ENCODE measurements at regions not wholly inside any gene's neighbourhood (a gene's known extent, or its start where the extent isn't known, plus 50 kb on each side); places are given as distances from the start of the nearest gene placed in this dataset.
"Not testable (repeated sequence)": the region's sequence is repeated elsewhere in the genome, so short reads cannot be mapped to it uniquely, and the experiment has no call there.

- H4K20me1 ChIP-seq (ENCODE audit: control insufficient read depth, insufficient read depth, low read length, poor library complexity, severe bottlenecking); H3K27ac ChIP-seq (ENCODE audit: low read length in 2 of 2); H3K36me3 ChIP-seq (replicated peaks in 1 of 2; ENCODE audit: control extremely low read depth in 1 of 2, control insufficient read depth in 1 of 2, extremely low read depth in 1 of 2, insufficient read depth in 2 of 2, low read length in 1 of 2); POLR2A ChIA-PET; H3K4me2 ChIP-seq (replicated peaks; ENCODE audit: low read depth, low read length, poor library complexity, severe bottlenecking); H2AFZ ChIP-seq (ENCODE audit: insufficient read depth, low read depth, low read length, poor library complexity, severe bottlenecking); H3K4me1 ChIP-seq (ENCODE audit: control insufficient read depth in 2 of 2, insufficient read depth in 2 of 2, low read length in 2 of 2); H3K27me3 ChIP-seq (replicated peaks in 1 of 4; ENCODE audit: control extremely low read depth in 1 of 4, control insufficient read depth in 3 of 4, insufficient read depth in 4 of 4, low read length in 3 of 4); CTCF ChIA-PET; ATAC-seq (ENCODE audit: low read depth); H3K79me2 ChIP-seq (ENCODE audit: control insufficient read depth, insufficient read depth, low read length); H3K9ac ChIP-seq (ENCODE audit: low read length); intact Hi-C loops (cut with micrococcal nuclease); H3K9me3 ChIP-seq (ENCODE audit: control extremely low read depth in 1 of 3, control insufficient read depth in 2 of 3, insufficient read depth in 1 of 3, low read length in 2 of 3); H3K4me3 Mint-ChIP-seq; H3K9me3 Mint-ChIP-seq (ENCODE audit: insufficient read depth); H3K27ac Mint-ChIP-seq; H3K27me3 Mint-ChIP-seq; DNase-seq; H3K4me3 ChIP-seq (ENCODE audit: control extremely low read depth in 1 of 5, extremely low read depth in 1 of 5, insufficient read depth in 1 of 5, low read depth in 2 of 5, low read length in 4 of 5); H3K4me1 Mint-ChIP-seq: not testable (repeated sequence)
- WGBS (ENCODE audit: insufficient coverage), result no CpG with 5 or more reads among the region's 3 CpGs
These were observed 163.9 kb upstream of the NBPF9 start for GRCh38 chr1:149267287-149267686.

- H3K27ac ChIP-seq (ENCODE audit: low read length in 2 of 2); H3K36me3 ChIP-seq (replicated peaks in 1 of 2; ENCODE audit: control extremely low read depth in 1 of 2, control insufficient read depth in 1 of 2, extremely low read depth in 1 of 2, insufficient read depth in 2 of 2, low read length in 1 of 2); H3K4me3 Mint-ChIP-seq; POLR2A ChIA-PET; H3K27ac Mint-ChIP-seq; H3K27me3 Mint-ChIP-seq; H3K4me1 Mint-ChIP-seq; H3K4me2 ChIP-seq (replicated peaks; ENCODE audit: low read depth, low read length, poor library complexity, severe bottlenecking); H3K9me3 ChIP-seq (ENCODE audit: control extremely low read depth in 1 of 3, control insufficient read depth in 2 of 3, insufficient read depth in 1 of 3, low read length in 2 of 3); H4K20me1 ChIP-seq (ENCODE audit: control insufficient read depth, insufficient read depth, low read length, poor library complexity, severe bottlenecking); H3K9ac ChIP-seq (ENCODE audit: low read length); H3K27me3 ChIP-seq (replicated peaks in 1 of 4; ENCODE audit: control extremely low read depth in 1 of 4, control insufficient read depth in 3 of 4, insufficient read depth in 4 of 4, low read length in 3 of 4); ATAC-seq (ENCODE audit: low read depth); H2AFZ ChIP-seq (ENCODE audit: insufficient read depth, low read depth, low read length, poor library complexity, severe bottlenecking); H3K9me3 Mint-ChIP-seq (ENCODE audit: insufficient read depth); H3K4me1 ChIP-seq (ENCODE audit: control insufficient read depth in 2 of 2, insufficient read depth in 2 of 2, low read length in 2 of 2); intact Hi-C loops (cut with micrococcal nuclease); H3K79me2 ChIP-seq (ENCODE audit: control insufficient read depth, insufficient read depth, low read length); DNase-seq; CTCF ChIA-PET; H3K4me3 ChIP-seq (ENCODE audit: control extremely low read depth in 1 of 5, extremely low read depth in 1 of 5, insufficient read depth in 1 of 5, low read depth in 2 of 5, low read length in 4 of 5): not testable (repeated sequence)
- WGBS (ENCODE audit: insufficient coverage), result no CpG with 5 or more reads among the region's 6 CpGs
These were observed 165.8 kb upstream of the NBPF9 start for GRCh38 chr1:149269001-149269702.

DNA sequence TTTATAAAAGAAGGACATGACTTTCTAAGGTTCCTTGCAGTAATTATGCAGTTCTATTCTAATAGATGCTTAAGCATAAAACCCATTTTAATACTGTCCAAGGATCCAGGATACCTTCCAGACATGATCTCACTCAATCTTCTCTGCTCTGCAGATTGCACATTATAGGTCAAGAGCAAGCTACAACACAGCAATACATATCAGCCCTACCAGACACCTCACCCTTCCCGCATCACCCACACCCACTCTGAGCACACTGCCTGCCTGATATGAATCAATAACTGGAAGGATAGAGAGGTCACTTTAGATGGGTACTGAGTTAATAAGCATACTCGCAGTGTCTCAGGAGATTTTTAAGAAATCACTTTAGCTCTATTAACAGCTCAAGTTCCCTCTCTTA is 166.5 kb upstream of the NBPF9 start:
- WGBS (ENCODE audit: insufficient coverage), result no CpG with 5 or more reads among the region's 2 CpGs

GRCh38 chr1:149274493-149274892 is 171.1 kb upstream of the NBPF9 start:
- WGBS (ENCODE audit: insufficient coverage), result no CpG with 5 or more reads among the region's 5 CpGs
- ATAC-seq (ENCODE audit: low read depth), result not testable (repeated sequence)

More for the DNA sequence above, 166.5 kb upstream of the NBPF9 start:
- H3K27ac Mint-ChIP-seq; H3K4me3 ChIP-seq (ENCODE audit: control extremely low read depth in 1 of 5, extremely low read depth in 1 of 5, insufficient read depth in 1 of 5, low read depth in 2 of 5, low read length in 4 of 5); intact Hi-C loops (cut with micrococcal nuclease); H3K4me1 ChIP-seq (ENCODE audit: control insufficient read depth in 2 of 2, insufficient read depth in 2 of 2, low read length in 2 of 2); H3K27me3 ChIP-seq (replicated peaks in 1 of 4; ENCODE audit: control extremely low read depth in 1 of 4, control insufficient read depth in 3 of 4, insufficient read depth in 4 of 4, low read length in 3 of 4); H3K27me3 Mint-ChIP-seq; H3K9ac ChIP-seq (ENCODE audit: low read length); CTCF ChIA-PET; H3K4me2 ChIP-seq (replicated peaks; ENCODE audit: low read depth, low read length, poor library complexity, severe bottlenecking); H4K20me1 ChIP-seq (ENCODE audit: control insufficient read depth, insufficient read depth, low read length, poor library complexity, severe bottlenecking); H3K9me3 Mint-ChIP-seq (ENCODE audit: insufficient read depth); H2AFZ ChIP-seq (ENCODE audit: insufficient read depth, low read depth, low read length, poor library complexity, severe bottlenecking); H3K4me3 Mint-ChIP-seq; DNase-seq; H3K27ac ChIP-seq (ENCODE audit: low read length in 2 of 2); POLR2A ChIA-PET; ATAC-seq (ENCODE audit: low read depth); H3K79me2 ChIP-seq (ENCODE audit: control insufficient read depth, insufficient read depth, low read length); H3K36me3 ChIP-seq (replicated peaks in 1 of 2; ENCODE audit: control extremely low read depth in 1 of 2, control insufficient read depth in 1 of 2, extremely low read depth in 1 of 2, insufficient read depth in 2 of 2, low read length in 1 of 2); H3K4me1 Mint-ChIP-seq; H3K9me3 ChIP-seq (ENCODE audit: control extremely low read depth in 1 of 3, control insufficient read depth in 2 of 3, insufficient read depth in 1 of 3, low read length in 2 of 3): not testable (repeated sequence)

More at GRCh38 chr1:149274493-149274892, 171.1 kb upstream of the NBPF9 start:
- H3K36me3 ChIP-seq (replicated peaks in 1 of 2; ENCODE audit: control extremely low read depth in 1 of 2, control insufficient read depth in 1 of 2, extremely low read depth in 1 of 2, insufficient read depth in 2 of 2, low read length in 1 of 2); POLR2A ChIA-PET; CTCF ChIA-PET; intact Hi-C loops (cut with micrococcal nuclease); H3K27ac Mint-ChIP-seq; H3K27me3 Mint-ChIP-seq; DNase-seq; H3K4me1 ChIP-seq (ENCODE audit: control insufficient read depth in 2 of 2, insufficient read depth in 2 of 2, low read length in 2 of 2); H3K4me1 Mint-ChIP-seq; H3K4me2 ChIP-seq (replicated peaks; ENCODE audit: low read depth, low read length, poor library complexity, severe bottlenecking); H2AFZ ChIP-seq (ENCODE audit: insufficient read depth, low read depth, low read length, poor library complexity, severe bottlenecking); H3K79me2 ChIP-seq (ENCODE audit: control insufficient read depth, insufficient read depth, low read length); H3K27me3 ChIP-seq (replicated peaks in 1 of 4; ENCODE audit: control extremely low read depth in 1 of 4, control insufficient read depth in 3 of 4, insufficient read depth in 4 of 4, low read length in 3 of 4); H3K4me3 Mint-ChIP-seq; H3K9ac ChIP-seq (ENCODE audit: low read length); H3K27ac ChIP-seq (ENCODE audit: low read length in 2 of 2); H3K9me3 Mint-ChIP-seq (ENCODE audit: insufficient read depth); H3K9me3 ChIP-seq (ENCODE audit: control extremely low read depth in 1 of 3, control insufficient read depth in 2 of 3, insufficient read depth in 1 of 3, low read length in 2 of 3); H4K20me1 ChIP-seq (ENCODE audit: control insufficient read depth, insufficient read depth, low read length, poor library complexity, severe bottlenecking); H3K4me3 ChIP-seq (ENCODE audit: control extremely low read depth in 1 of 5, extremely low read depth in 1 of 5, insufficient read depth in 1 of 5, low read depth in 2 of 5, low read length in 4 of 5): not testable (repeated sequence)

Data from B cell (primary cell).